NCI-H1694 treated with DMSO at 0.1 percent for 48 hours (cell line): ENCODE measurements at regions not wholly inside any gene's neighbourhood (a gene's known extent, or its start where the extent isn't known, plus 50 kb on each side); places are given as distances from the start of the nearest gene placed in this dataset.

ENCODE experiments used
- DNase-seq: peaks from one replicate; lab custom pipeline; 2025; lab: John Stamatoyannopoulos, UW

- DNase-seq: peak; percentile 14
These were observed 2124.9 kb downstream of the MAT2B start for GRCh38 chr5:165630261-165630778.

GRCh38 chr5:165631235-165631634, 2125.8 kb downstream of the MAT2B start:
- no peak for DNase-seq

- DNase-seq: no peak
These were observed 2136.9 kb downstream of the MAT2B start for GRCh38 chr5:165642366-165642765.

GRCh38 chr5:165665735-165666400, 2160.4 kb downstream of the MAT2B start:
- DNase-seq: no peak

GRCh38 chr5:165673499-165673898, 2168.1 kb downstream of the MAT2B start:
- DNase-seq: no peak

- DNase-seq: no peak
These were observed 2190.4 kb downstream of the MAT2B start for GRCh38 chr5:165695796-165696195.

GRCh38 chr5:165705960-165706359, 2200.5 kb downstream of the MAT2B start:
- DNase-seq: no peak

GRCh38 chr5:165712011-165712410, 2206.6 kb downstream of the MAT2B start:
- no peak for DNase-seq

GRCh38 chr5:165714598-165714997, 2209.2 kb downstream of the MAT2B start:
- DNase-seq: no peak

GRCh38 chr5:165720901-165721300, 2215.5 kb downstream of the MAT2B start:
- no peak for DNase-seq

GRCh38 chr5:165722401-165722800, 2217.0 kb downstream of the MAT2B start:
- no peak for DNase-seq

- DNase-seq: no peak
These were observed 2218.5 kb downstream of the MAT2B start for GRCh38 chr5:165723931-165724330.

GRCh38 chr5:165728425-165728824, 2223.0 kb downstream of the MAT2B start:
- DNase-seq: no peak

- no peak for DNase-seq
These were observed 2230.0 kb downstream of the MAT2B start for GRCh38 chr5:165735388-165735787.

GRCh38 chr5:165739079-165739741, 2233.8 kb downstream of the MAT2B start:
- no peak for DNase-seq

- DNase-seq: no peak
These were observed 2252.4 kb downstream of the MAT2B start for GRCh38 chr5:165757791-165758190.

GRCh38 chr5:165775111-165775510, 2269.7 kb downstream of the MAT2B start:
- no peak for DNase-seq

- no peak for DNase-seq
These were observed 2274.1 kb downstream of the MAT2B start for GRCh38 chr5:165779505-165779904.

- no peak for DNase-seq
These were observed 2275.5 kb downstream of the MAT2B start for GRCh38 chr5:165780901-165781300.

- DNase-seq: no peak
These were observed 2276.3 kb downstream of the MAT2B start for GRCh38 chr5:165781738-165782137.

GRCh38 chr5:165783024-165783423, 2277.6 kb downstream of the MAT2B start:
- DNase-seq: no peak

GRCh38 chr5:165786073-165786472, 2280.7 kb downstream of the MAT2B start:
- DNase-seq: no peak

GRCh38 chr5:165795073-165795472, 2289.7 kb downstream of the MAT2B start:
- no peak for DNase-seq

GRCh38 chr5:165805756-165806155, 2300.3 kb downstream of the MAT2B start:
- no peak for DNase-seq
